ENCODE measurements at regions not wholly inside any gene's neighbourhood (a gene's known extent, or its start where the extent isn't known, plus 50 kb on each side); places are given as distances from the start of the nearest gene placed in this dataset.
"Not testable (repeated sequence)": the region's sequence is repeated elsewhere in the genome, so short reads cannot be mapped to it uniquely, and the experiment has no call there.

DNA sequence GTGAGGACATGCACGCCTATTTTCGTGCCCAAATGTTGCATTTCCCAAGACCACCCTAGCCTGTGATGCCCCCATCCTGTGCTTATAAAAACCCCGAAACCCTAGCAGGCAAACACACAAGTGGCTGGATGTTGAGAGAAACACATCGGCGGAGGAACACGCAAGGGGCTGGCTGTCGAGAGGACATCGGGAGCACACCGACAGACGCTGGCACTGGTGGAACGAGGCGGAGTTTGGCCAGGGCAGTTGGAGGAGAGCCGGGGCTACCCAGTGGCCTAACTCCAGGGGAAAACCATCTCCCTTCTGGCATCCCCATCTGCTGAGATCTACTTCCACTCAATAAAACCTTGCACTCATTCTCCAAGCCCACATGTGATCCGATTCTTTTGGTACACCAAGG, 225.9 kb upstream of the GRIK2 start:
- WGBS (ENCODE audit: extremely low coverage, insufficient coverage, insufficient read length) = no CpG with 5 or more reads among the region's 14 CpGs
- Histone ChIP-seq H2BK120ac (ENCODE audit: insufficient read depth, low read length, poor library complexity) (no peak overlapping the region), H3K79me1 (ENCODE audit: low read length) (no peaks in the 10 kb centered on the region), H3K27me3 (ENCODE audit: insufficient read depth, low read length) (no peaks in the 10 kb centered on the region), H3K9ac (ENCODE audit: low read length) (no peak overlapping the region), H3K36me3 (ENCODE audit: control insufficient read depth in 1 of 2, insufficient read depth in 2 of 2, low read length in 2 of 2) (no peaks in the 10 kb centered on the region), H3K4me1 (ENCODE audit: control insufficient read depth in 1 of 2, insufficient read depth in 2 of 2, low read length in 2 of 2) (no peaks in the 10 kb centered on the region), H4K8ac (ENCODE audit: low read depth, low read length) (no peak overlapping the region), H3K14ac (ENCODE audit: low read length) (no peak overlapping the region), H3K18ac (ENCODE audit: low read length) (no peak overlapping the region), H2AK5ac (ENCODE audit: low read length) (no peak overlapping the region), H2BK5ac (ENCODE audit: low read depth, low read length, poor library complexity) (no peak overlapping the region), H4K91ac (ENCODE audit: low read depth, low read length) (no peak overlapping the region), H3K4ac (ENCODE audit: low read depth, low read length) (no peak overlapping the region), H3K4me3 (ENCODE audit: low read depth, low read length) (no peak overlapping the region), H3K4me2 (ENCODE audit: low read length) (no peak overlapping the region), H2AFZ (ENCODE audit: insufficient read depth, low read length, poor library complexity) (no peak overlapping the region), H3K27ac (ENCODE audit: low read depth, low read length) (no peak overlapping the region), H3K79me2 (ENCODE audit: control insufficient read depth, insufficient read depth, low read length, poor library complexity) (no peaks in the 10 kb centered on the region), H3K23ac (ENCODE audit: low read length) (no peak overlapping the region), H3K9me3 (ENCODE audit: insufficient read depth, low read depth, low read length) (no peaks in the 10 kb centered on the region), H4K12ac (ENCODE audit: low read depth, low read length) (no peak overlapping the region), H2BK12ac (ENCODE audit: low read length) (no peak overlapping the region)
- DNase-seq = no peak

DNA sequence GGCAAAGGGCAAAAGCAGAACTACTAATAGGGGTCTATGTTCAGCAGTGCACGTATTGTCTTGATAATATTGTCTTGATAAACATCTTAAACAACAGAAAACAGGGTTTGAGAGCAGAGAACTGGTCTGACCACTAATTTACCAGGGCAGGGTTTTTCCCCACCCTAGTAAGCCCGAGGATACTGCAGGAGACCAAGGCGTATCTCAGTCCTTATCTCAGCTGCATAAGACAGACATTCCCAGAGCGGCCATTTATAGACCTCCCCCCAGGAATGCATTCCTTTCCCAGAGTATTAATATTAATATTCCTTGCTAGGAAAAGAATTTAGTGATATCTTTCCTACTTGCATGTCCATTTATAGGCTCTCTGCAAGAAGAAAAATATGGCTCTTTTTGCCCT, 222.5 kb upstream of the GRIK2 start:
- not testable (repeated sequence) for H4K91ac ChIP-seq (ENCODE audit: low read depth, low read length); H3K36me3 ChIP-seq (ENCODE audit: control insufficient read depth in 1 of 2, insufficient read depth in 2 of 2, low read length in 2 of 2)
- WGBS (ENCODE audit: extremely low coverage, insufficient coverage, insufficient read length) = no CpG with 5 or more reads among the region's 4 CpGs

DNA sequence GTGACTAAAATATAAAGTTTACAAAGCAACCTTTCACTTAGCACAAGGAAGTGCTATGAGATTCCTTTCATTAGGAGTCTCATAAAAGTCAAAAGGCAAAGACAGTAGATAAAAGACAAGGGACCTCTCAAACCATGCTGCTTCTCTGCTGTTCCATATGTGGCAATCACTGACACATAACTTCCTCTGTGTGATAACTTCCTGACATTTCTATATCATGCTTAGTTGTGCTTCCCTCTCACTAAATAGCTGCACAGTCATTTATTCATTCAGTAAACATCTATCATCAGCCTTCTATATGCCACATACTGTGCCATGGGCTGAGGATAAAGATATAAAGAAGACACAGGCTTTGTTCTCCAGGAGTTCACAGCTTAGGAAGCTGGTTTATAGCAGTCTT, 214.8 kb upstream of the GRIK2 start:
- Histone ChIP-seq H3K36me3 (ENCODE audit: control insufficient read depth in 1 of 2, insufficient read depth in 2 of 2, low read length in 2 of 2) (no peaks in the 10 kb centered on the region), H3K79me1 (ENCODE audit: low read length) (no peaks in the 10 kb centered on the region), H3K9me3 (ENCODE audit: insufficient read depth, low read depth, low read length) (no peaks in the 10 kb centered on the region), H3K18ac (ENCODE audit: low read length) (no peak overlapping the region), H2AFZ (ENCODE audit: insufficient read depth, low read length, poor library complexity) (no peak overlapping the region), H3K79me2 (ENCODE audit: control insufficient read depth, insufficient read depth, low read length, poor library complexity) (no peaks in the 10 kb centered on the region), H3K14ac (ENCODE audit: low read length) (no peak overlapping the region), H2BK120ac (ENCODE audit: insufficient read depth, low read length, poor library complexity) (no peak overlapping the region), H3K4me1 (ENCODE audit: control insufficient read depth in 1 of 2, insufficient read depth in 2 of 2, low read length in 2 of 2) (no peaks in the 10 kb centered on the region), H2BK12ac (ENCODE audit: low read length) (no peak overlapping the region), H2BK5ac (ENCODE audit: low read depth, low read length, poor library complexity) (no peak overlapping the region), H2AK5ac (ENCODE audit: low read length) (no peak overlapping the region), H3K4ac (ENCODE audit: low read depth, low read length) (no peak overlapping the region), H4K12ac (ENCODE audit: low read depth, low read length) (no peak overlapping the region), H3K27me3 (ENCODE audit: insufficient read depth, low read length) (no peaks in the 10 kb centered on the region), H3K4me3 (ENCODE audit: low read depth, low read length) (no peak overlapping the region), H3K9ac (ENCODE audit: low read length) (no peak overlapping the region), H3K23ac (ENCODE audit: low read length) (no peak overlapping the region), H4K91ac (ENCODE audit: low read depth, low read length) (no peak overlapping the region), H4K8ac (ENCODE audit: low read depth, low read length) (no peak overlapping the region), H3K27ac (ENCODE audit: low read depth, low read length) (no peak overlapping the region), H3K4me2 (ENCODE audit: low read length) (no peak overlapping the region)
- DNase-seq = no peak

More for the DNA sequence above, 222.5 kb upstream of the GRIK2 start:
- not testable (repeated sequence) for H3K23ac ChIP-seq (ENCODE audit: low read length); H3K9ac ChIP-seq (ENCODE audit: low read length); H3K4ac ChIP-seq (ENCODE audit: low read depth, low read length); H3K4me2 ChIP-seq (ENCODE audit: low read length); DNase-seq; H2BK120ac ChIP-seq (ENCODE audit: insufficient read depth, low read length, poor library complexity); H3K14ac ChIP-seq (ENCODE audit: low read length); H3K27ac ChIP-seq (ENCODE audit: low read depth, low read length); H2BK5ac ChIP-seq (ENCODE audit: low read depth, low read length, poor library complexity); H3K9me3 ChIP-seq (ENCODE audit: insufficient read depth, low read depth, low read length); H4K8ac ChIP-seq (ENCODE audit: low read depth, low read length); H3K79me2 ChIP-seq (ENCODE audit: control insufficient read depth, insufficient read depth, low read length, poor library complexity); H3K79me1 ChIP-seq (ENCODE audit: low read length); H4K12ac ChIP-seq (ENCODE audit: low read depth, low read length); H2AK5ac ChIP-seq (ENCODE audit: low read length); H3K18ac ChIP-seq (ENCODE audit: low read length); H3K27me3 ChIP-seq (ENCODE audit: insufficient read depth, low read length); H2AFZ ChIP-seq (ENCODE audit: insufficient read depth, low read length, poor library complexity); H2BK12ac ChIP-seq (ENCODE audit: low read length); H3K4me1 ChIP-seq (ENCODE audit: control insufficient read depth in 1 of 2, insufficient read depth in 2 of 2, low read length in 2 of 2); H3K4me3 ChIP-seq (ENCODE audit: low read depth, low read length)

DNA sequence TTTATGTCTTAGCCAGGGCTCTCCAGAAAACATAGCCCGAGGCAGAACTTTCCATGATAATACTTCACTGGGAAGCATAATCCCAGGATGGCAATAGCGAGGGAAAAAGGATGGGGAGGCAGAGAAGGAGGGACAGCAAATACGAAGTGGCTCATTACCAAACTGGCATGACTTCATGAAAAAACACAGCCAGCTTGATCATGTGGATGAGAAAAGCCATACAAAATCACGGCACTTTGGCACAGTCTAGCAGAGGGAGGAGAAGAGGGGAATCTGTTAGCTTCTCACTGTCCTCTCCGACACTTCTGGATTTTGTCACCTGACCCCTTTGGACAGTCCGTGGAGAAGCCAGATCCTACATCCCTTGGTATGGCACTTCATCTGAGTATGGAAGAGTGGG, 212.5 kb upstream of the GRIK2 start:
- Histone ChIP-seq H3K4me3 (ENCODE audit: low read depth, low read length) (no peak overlapping the region), H2AK5ac (ENCODE audit: low read length) (no peak overlapping the region), H2BK5ac (ENCODE audit: low read depth, low read length, poor library complexity) (no peak overlapping the region), H4K8ac (ENCODE audit: low read depth, low read length) (no peak overlapping the region), H3K4me2 (ENCODE audit: low read length) (no peak overlapping the region), H2BK12ac (ENCODE audit: low read length) (no peak overlapping the region), H3K79me2 (ENCODE audit: control insufficient read depth, insufficient read depth, low read length, poor library complexity) (no peaks in the 10 kb centered on the region), H3K9me3 (ENCODE audit: insufficient read depth, low read depth, low read length) (no peaks in the 10 kb centered on the region), H2BK120ac (ENCODE audit: insufficient read depth, low read length, poor library complexity) (no peak overlapping the region), H3K23ac (ENCODE audit: low read length) (no peak overlapping the region), H3K4me1 (ENCODE audit: control insufficient read depth in 1 of 2, insufficient read depth in 2 of 2, low read length in 2 of 2) (no peaks in the 10 kb centered on the region), H4K91ac (ENCODE audit: low read depth, low read length) (no peak overlapping the region), H4K12ac (ENCODE audit: low read depth, low read length) (no peak overlapping the region), H3K27ac (ENCODE audit: low read depth, low read length) (no peak overlapping the region), H3K36me3 (ENCODE audit: control insufficient read depth in 1 of 2, insufficient read depth in 2 of 2, low read length in 2 of 2) (no peaks in the 10 kb centered on the region), H3K4ac (ENCODE audit: low read depth, low read length) (no peak overlapping the region), H3K18ac (ENCODE audit: low read length) (no peak overlapping the region), H2AFZ (ENCODE audit: insufficient read depth, low read length, poor library complexity) (no peak overlapping the region), H3K27me3 (ENCODE audit: insufficient read depth, low read length) (no peaks in the 10 kb centered on the region), H3K14ac (ENCODE audit: low read length) (no peak overlapping the region), H3K79me1 (ENCODE audit: low read length) (no peaks in the 10 kb centered on the region), H3K9ac (ENCODE audit: low read length) (no peak overlapping the region)
- no peak for DNase-seq
- WGBS (ENCODE audit: extremely low coverage, insufficient coverage, insufficient read length) = no CpG with 5 or more reads among the region's 6 CpGs

Measured in trophoblast cell (in vitro differentiated cells and primary cell).